Small intestine (tissue), 7 donors: ENCODE measurements at regions not wholly inside any gene's neighbourhood (a gene's known extent, or its start where the extent isn't known, plus 50 kb on each side); places are given as distances from the start of the nearest gene placed in this dataset.
"Not testable (repeated sequence)": the region's sequence is repeated elsewhere in the genome, so short reads cannot be mapped to it uniquely, and the experiment has no call there.

Experiments used
- DNase-seq, 2 donors: peaks; one replicate each; pipeline versions ENCODE4 v3.0.0 to v3.0.0-alpha.2; 2013
- FAIRE-seq: peaks from 2 replicates; lab custom pipeline; 2012; peaks lifted over from hg19 to GRCh38; lab: Jason Lieb, UNC
- H3K27ac ChIP-seq, 3 donors: one replicate each; pipeline ENCODE4 v1.5.1; 2013; ENCODE audit warnings: low read length in 2 of 3, mild to moderate bottlenecking in 2 of 3, control low read depth in 1 of 3, inconsistent platforms in 1 of 3, low read depth in 1 of 3, moderate library complexity in 1 of 3
- H3K27me3 ChIP-seq, 3 donors: one replicate each; pipeline ENCODE4 v1.6.1; 2013; ENCODE audit warnings: low read length in 3 of 3, inconsistent platforms in 1 of 3; ENCODE audit not compliant: control insufficient read depth in 3 of 3, insufficient read depth in 3 of 3
- H3K36me3 ChIP-seq, 3 donors: one replicate each; pipeline ENCODE4 v1.6.1; 2013; ENCODE audit warnings: low read length in 3 of 3, inconsistent platforms in 1 of 3, low read depth in 1 of 3, mild to moderate bottlenecking in 1 of 3, moderate library complexity in 1 of 3; ENCODE audit not compliant: control insufficient read depth in 3 of 3, insufficient read depth in 2 of 3
- H3K4me1 ChIP-seq, 3 donors: one replicate each; pipeline ENCODE4 v1.6.1; 2013; ENCODE audit warnings: low read length in 2 of 3, inconsistent platforms in 1 of 3, low read depth in 1 of 3, mild to moderate bottlenecking in 1 of 3, moderate library complexity in 1 of 3; ENCODE audit not compliant: control insufficient read depth in 3 of 3, insufficient read depth in 2 of 3
- H3K4me3 ChIP-seq, 3 donors: one replicate each; pipeline ENCODE4 v1.5.1; 2013; ENCODE audit warnings: low read length in 3 of 3, control low read depth in 1 of 3, inconsistent platforms in 1 of 3, low read depth in 1 of 3, mild to moderate bottlenecking in 1 of 3, moderate library complexity in 1 of 3
- H3K9me3 ChIP-seq, 2 donors: one replicate each; pipeline ENCODE4 v1.6.1; 2013; ENCODE audit warnings: low read depth in 1 of 2, low read length in 1 of 2; ENCODE audit not compliant: control insufficient read depth in 2 of 2, insufficient read depth in 1 of 2
- WGBS, 3 donors: extraction: QIAGEN DNeasy Blood & Tissue Kit; methylation state at CpG; one replicate each; pipeline ENCODE4 v1.1.7; 2013; 5-methylcytosine and 5-hydroxymethylcytosine counted together
- donor health status: healthy with polysubstance abuse.
- donor health status: control.
- donor health status: control.
- donor health status: Bipolar disorder and iron deficiency.
- donor health status: healthy.

DNA sequence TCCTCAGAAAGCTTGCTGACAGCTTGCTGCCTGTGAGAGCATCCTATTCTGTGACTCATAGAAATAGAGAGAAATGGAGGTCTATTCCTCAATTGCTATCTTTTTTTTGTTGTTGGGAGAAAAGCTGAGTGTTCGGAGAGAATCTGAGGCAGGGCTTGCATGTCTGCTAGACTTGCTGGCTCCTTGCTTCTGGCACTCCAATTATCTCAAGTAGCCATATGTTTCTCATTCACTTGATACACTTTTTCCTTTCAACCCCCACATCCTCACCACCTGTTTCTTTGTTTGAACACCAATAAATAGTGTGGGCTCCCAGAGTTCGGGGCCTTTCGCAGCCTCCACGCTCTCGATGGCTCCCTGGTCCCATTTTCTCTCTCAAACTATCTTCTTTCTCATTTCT is 172.2 kb downstream of the SH2D4B start:
- Histone ChIP-seq H3K9me3 (no peaks in the 10 kb centered on the region), H3K36me3 (no peaks in the 10 kb centered on the region), H3K27me3 (no peaks in the 10 kb centered on the region), H3K27ac (no peak overlapping the region), H3K4me1 (no peaks in the 10 kb centered on the region), H3K4me3 (no peak overlapping the region)
- no peak for FAIRE-seq
- no peak for DNase-seq
- 86 to 91% (median 91%) methylated on average over 5 of the region's 5 CpGs for WGBS, 3 donors

DNA sequence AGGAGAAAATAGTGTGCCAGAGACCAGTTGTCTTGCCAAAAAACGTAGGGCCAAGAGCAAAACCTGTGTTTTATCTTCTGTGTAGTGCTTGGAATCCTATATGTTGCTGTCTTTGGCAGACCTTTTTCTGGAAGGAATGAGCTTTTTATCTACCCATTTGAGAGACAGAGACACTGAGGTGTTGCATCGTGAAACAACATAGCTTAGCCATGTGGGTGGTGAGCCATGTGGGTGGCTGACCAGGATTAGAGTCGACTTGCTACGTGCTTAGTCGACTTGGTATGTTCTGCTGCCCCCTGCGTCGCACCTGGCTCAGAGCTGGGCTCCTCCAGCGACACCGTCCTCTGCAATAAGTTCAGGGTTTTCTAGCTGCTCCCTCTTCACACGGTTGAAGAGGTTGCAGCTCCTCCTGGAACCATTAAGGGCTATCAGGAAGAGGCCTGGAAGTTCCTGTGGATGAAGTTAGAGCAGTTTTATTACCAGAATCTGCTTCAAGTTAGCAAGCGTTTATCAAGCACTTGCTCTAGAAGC is 175.8 kb downstream of the SH2D4B start:
- WGBS, 3 donors: 78 to 86% (median 82%) methylated on average over 11 of the region's 11 CpGs
- FAIRE-seq: no peak

DNA sequence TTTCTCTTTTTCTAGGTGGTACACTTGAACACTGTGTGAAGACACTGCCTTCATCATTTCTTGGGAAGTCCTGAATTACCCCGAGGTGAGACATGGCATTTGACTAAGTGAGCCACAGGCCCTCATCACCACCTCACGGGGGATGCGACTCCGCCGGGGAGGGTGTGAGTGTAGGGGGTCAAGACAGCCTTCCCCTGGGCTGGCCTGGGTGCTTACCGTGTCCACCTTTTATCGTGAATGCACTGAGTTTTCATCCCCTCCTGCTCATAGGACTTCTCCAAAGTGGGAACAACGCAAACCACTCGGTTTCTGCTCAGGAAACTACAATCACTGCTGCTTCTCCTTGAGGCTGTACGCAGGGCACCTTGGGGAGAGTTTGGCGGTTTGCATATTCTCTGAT is 176.9 kb downstream of the SH2D4B start:
- FAIRE-seq (no peak), DNase-seq (no peak)
- Histone ChIP-seq H3K9me3 (no peaks in the 10 kb centered on the region), H3K36me3 (no peaks in the 10 kb centered on the region), H3K4me3 (no peak overlapping the region), H3K4me1 (no peaks in the 10 kb centered on the region), H3K27ac (no peak overlapping the region), H3K27me3 (no peaks in the 10 kb centered on the region)
- 89 to 90% (median 89%) methylated on average over 11 of the region's 11 CpGs for WGBS, 3 donors

More for the DNA sequence above, 175.8 kb downstream of the SH2D4B start:
- no peak overlapping the region for H3K4me3 ChIP-seq
- no peak overlapping the region for H3K27ac ChIP-seq
- H3K9me3 ChIP-seq: no peaks in the 10 kb centered on the region
- no peak for DNase-seq
- no peaks in the 10 kb centered on the region for H3K4me1 ChIP-seq
- no peaks in the 10 kb centered on the region for H3K27me3 ChIP-seq
- H3K36me3 ChIP-seq: no peaks in the 10 kb centered on the region

DNA sequence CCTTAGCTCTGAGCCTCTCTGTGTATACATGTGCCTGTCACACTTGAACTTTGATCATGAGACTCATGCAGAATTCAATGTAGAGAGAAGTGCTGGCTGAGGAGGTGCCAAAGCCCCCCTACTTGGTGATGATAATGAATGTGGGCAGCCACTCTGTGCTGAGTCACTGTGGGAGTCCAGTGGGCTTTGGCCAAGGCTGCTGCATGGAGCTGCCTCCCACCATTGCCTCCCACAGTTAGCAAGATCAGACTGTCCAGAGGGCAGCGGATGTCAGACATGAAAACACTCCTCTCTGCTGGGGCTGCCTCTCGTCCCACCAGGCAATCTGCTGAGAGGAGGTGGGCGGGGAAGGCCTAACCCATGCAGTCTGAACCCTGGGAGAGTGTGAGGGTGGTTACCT is 180.3 kb downstream of the SH2D4B start:
- Histone ChIP-seq H3K4me1 (no peaks in the 10 kb centered on the region), H3K27ac (no peak overlapping the region), H3K36me3 (no peaks in the 10 kb centered on the region), H3K4me3 (no peak overlapping the region), H3K9me3 (no peaks in the 10 kb centered on the region), H3K27me3 (no peaks in the 10 kb centered on the region)
- WGBS, 3 donors: 54 to 69% (median 59%) methylated on average over 3 of the region's 3 CpGs
- FAIRE-seq: no peak
- DNase-seq: no peak

DNA sequence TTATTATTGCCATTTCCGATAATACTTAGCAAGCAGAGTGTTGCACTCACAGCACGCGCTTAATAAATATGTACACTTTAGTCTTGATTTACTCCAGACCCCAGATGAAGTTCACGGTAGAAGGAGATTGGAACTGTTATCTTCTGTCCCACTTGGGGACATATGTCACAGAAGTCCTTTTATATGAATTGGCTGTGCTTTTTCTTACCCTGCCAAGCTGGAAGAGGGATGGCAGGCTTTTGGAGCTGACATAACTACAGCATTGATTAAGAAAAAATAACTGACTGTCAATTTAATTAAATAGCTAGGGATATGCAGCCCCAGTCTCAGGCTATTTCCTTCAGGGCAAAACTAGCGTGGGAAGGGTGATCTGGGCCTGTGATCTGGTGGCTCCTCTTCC is 182.2 kb downstream of the SH2D4B start:
- Histone ChIP-seq H3K36me3 (no peaks in the 10 kb centered on the region), H3K27me3 (no peaks in the 10 kb centered on the region), H3K4me3 (no peak overlapping the region), H3K27ac (no peak overlapping the region), H3K9me3 (no peaks in the 10 kb centered on the region), H3K4me1 (no peaks in the 10 kb centered on the region)
- DNase-seq (no peak), FAIRE-seq (no peak)
- WGBS, 3 donors: 79 to 90% (median 81%) methylated on average over 5 of the region's 5 CpGs

DNA sequence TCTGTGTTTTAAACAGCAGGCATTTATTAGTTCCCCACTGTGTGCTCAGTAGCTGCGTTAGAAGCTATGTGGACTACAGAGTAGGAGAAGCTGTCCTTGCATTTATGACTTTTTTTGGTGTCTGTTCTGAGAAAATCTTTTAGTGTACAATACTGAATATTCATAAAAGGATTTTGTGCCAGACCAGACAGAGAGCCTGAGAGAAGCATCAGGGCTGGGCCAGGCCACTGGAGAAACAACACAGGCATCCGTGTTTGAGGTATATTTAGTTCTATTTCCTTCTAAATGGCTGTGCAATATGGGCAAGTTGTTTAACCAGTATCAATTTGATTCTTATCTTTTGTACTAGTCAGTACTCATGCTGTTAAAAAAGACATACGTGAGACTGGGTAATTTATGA is 182.8 kb downstream of the SH2D4B start:
- 70 to 75% (median 74%) methylated on average over 3 of the region's 3 CpGs for WGBS, 3 donors
- no peak for FAIRE-seq

DNA sequence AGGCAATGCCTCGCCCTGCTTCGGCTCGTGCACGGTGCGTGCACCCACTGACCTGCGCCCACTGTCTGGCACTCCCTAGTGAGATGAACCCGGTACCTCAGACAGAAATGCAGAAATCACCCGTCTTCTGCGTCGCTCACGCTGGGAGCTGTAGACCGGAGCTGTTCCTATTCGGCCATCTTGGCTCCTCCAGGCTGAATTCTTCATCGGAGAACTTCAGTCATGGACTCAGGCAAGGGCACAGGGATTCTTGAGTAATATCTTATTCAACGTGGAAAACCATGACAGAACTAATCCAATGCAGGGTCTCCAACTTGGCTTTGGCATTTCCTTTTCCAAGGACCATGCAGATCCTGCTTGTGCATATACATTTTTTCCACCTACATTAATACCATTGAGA is 190.7 kb downstream of the SH2D4B start:
- not testable (repeated sequence) for H3K27me3 ChIP-seq, H3K9me3 ChIP-seq, H3K36me3 ChIP-seq, H3K4me1 ChIP-seq, H3K27ac ChIP-seq, H3K4me3 ChIP-seq, FAIRE-seq, DNase-seq
- WGBS, 3 donors: 85 to 95% (median 92%) methylated on average over 8 to 14 of the region's 15 CpGs

More for the DNA sequence above, 182.8 kb downstream of the SH2D4B start:
- Histone ChIP-seq H3K27me3 (no peaks in the 10 kb centered on the region), H3K36me3 (no peaks in the 10 kb centered on the region), H3K4me1 (no peaks in the 10 kb centered on the region), H3K4me3 (no peak overlapping the region), H3K27ac (no peak overlapping the region), H3K9me3 (no peaks in the 10 kb centered on the region)
- DNase-seq: no peak

DNA sequence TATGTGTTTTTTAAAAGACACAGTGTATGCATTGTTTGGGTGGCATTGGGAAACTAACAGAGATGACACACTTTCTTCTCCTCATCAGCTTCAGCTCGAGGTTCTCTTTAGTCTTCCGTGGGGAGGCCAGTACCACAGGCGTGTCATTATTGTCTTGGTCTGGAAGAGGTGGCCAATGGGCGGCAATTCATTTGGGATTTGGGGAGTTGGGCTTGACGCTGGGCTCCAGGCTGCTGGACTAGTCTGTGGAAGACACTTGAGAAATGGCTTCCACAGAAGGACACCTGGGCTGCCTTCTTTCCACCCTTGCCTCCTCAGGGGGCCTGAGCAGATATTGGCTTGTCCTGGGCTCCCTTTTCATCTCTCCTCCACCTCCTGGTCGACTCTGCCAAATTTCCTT is 192.2 kb downstream of the SH2D4B start:
- H3K27ac ChIP-seq: no peak overlapping the region
- H3K9me3 ChIP-seq: no peaks in the 10 kb centered on the region
- no peaks in the 10 kb centered on the region for H3K36me3 ChIP-seq
- no peaks in the 10 kb centered on the region for H3K4me1 ChIP-seq
- FAIRE-seq (no peak), DNase-seq (no peak)
- 57 to 66% (median 65%) methylated on average over 6 of the region's 6 CpGs for WGBS, 3 donors
- H3K27me3 ChIP-seq: no peaks in the 10 kb centered on the region
- no peak overlapping the region for H3K4me3 ChIP-seq

DNA sequence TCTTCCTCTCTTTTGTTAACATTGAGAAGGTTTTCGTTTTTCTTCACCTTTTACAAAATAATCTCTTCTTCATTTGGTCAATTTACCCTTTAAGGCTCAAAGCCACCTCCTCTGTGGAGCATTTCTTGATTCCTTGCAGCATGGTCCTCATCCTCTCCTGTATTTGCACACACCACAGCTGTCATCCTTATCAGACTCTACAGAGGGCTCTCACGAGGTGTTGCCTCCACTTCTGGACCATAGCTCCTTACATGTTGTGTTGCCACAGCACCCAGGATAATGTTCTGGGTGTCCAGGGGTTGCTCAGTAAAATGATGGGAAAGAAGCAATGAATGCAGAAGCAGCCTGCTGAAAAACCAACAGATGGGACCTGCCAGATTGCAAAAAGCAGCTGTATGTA is 192.8 kb downstream of the SH2D4B start:
- no peaks in the 10 kb centered on the region for H3K27me3 ChIP-seq
- no peaks in the 10 kb centered on the region for H3K36me3 ChIP-seq
- DNase-seq (no peak), FAIRE-seq (no peak)
- no peak overlapping the region for H3K4me3 ChIP-seq
- no peaks in the 10 kb centered on the region for H3K4me1 ChIP-seq
- no peaks in the 10 kb centered on the region for H3K9me3 ChIP-seq
- H3K27ac ChIP-seq: no peak overlapping the region
- WGBS, 3 donors: 7 to 42% (median 16%) methylated on average over 2 of the region's 2 CpGs
